GM23338 (cell line): ENCODE measurements at regions not wholly inside any gene's neighbourhood (a gene's known extent, or its start where the extent isn't known, plus 50 kb on each side); places are given as distances from the start of the nearest gene placed in this dataset.

Experiments
- CTCF ChIP-seq, 2 experiments: fragments of 200-600 bp in 1 of 2; sonication (generic) in 1 of 2; conservative IDR thresholded peaks; 2 replicates each; pipeline versions ENCODE4 v1.5.1 to v1.6.1; 2016 to 2017; ENCODE audit warnings: antibody characterized with exemption in 2 of 2, low read depth in 2 of 2, mild to moderate bottlenecking in 2 of 2, moderate library complexity in 1 of 2
- JUNB ChIP-seq: IDR thresholded peaks from one replicate; pipeline ENCODE4 v1.6.1; 2016; ENCODE audit warnings: antibody characterized with exemption; ENCODE audit not compliant: unreplicated experiment
- NANOG ChIP-seq: IDR thresholded peaks from 2 replicates; pipeline ENCODE4 v1.6.1; 2016; ENCODE audit warnings: antibody characterized with exemption, borderline replicate concordance
- POLR2AphosphoS5 ChIP-seq: IDR thresholded peaks from 2 replicates; pipeline ENCODE4 v1.6.1; 2016; ENCODE audit warnings: antibody characterized with exemption, low read depth
- REST ChIP-seq: IDR thresholded peaks from one replicate; pipeline ENCODE4 v1.6.1; 2018; ENCODE audit warnings: antibody characterized with exemption; ENCODE audit not compliant: unreplicated experiment
- ZNF114 ChIP-seq: fragments of 250-450 bp; sonication (Bioruptor Pico); IDR thresholded peaks from 2 replicates; pipeline ENCODE4 v1.5.0; 2020; ENCODE audit warnings: mild to moderate bottlenecking, moderate library complexity
- ZNF331 ChIP-seq: fragments of 250-450 bp; sonication (Bioruptor Pico); IDR thresholded peaks from 2 replicates; pipeline ENCODE4 v1.5.0; 2020; ENCODE audit warnings: low read depth, mild to moderate bottlenecking, moderate library complexity
- TF ChIP-seq, protein P1 (sequence below): fragments of 250-450 bp; sonication (Bioruptor Pico); IDR thresholded peaks from 2 replicates; pipeline ENCODE4 v1.5.0; 2020; ENCODE audit warnings: mild to moderate bottlenecking, moderate library complexity

DNA sequence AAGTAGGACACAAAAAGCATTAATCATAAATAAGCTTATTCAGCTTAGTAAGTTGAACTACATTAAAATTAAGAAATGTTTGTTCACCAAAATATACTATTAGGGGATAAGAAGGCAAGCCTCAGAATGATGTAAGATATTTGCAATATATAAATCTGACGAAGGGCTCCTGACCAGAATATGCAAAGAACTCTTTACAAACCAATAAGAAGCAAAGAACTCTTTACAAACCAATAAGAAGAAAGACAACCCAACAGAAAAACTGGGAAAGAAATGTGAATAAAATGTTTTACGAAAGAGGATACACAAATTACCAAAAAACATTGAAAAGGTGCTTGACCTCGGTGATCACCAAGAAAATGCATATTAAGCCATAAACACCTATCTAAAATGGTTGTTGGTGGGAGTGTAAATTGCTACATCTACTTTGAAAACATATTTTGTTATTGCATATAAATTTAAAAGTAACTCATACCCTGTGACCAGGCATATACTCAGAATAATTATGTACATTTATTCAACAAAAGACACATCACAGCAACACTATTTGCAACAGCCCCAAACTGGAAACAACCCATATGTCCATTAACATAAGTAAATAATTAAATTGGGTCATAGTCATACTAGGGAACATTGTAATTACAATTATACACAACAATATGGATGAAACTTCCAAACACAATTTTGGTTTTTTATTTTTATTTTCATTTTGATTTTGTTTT, 83.3 kb upstream of the CTBP2 start (continued):
- TF ChIP-seq, protein P1, sequence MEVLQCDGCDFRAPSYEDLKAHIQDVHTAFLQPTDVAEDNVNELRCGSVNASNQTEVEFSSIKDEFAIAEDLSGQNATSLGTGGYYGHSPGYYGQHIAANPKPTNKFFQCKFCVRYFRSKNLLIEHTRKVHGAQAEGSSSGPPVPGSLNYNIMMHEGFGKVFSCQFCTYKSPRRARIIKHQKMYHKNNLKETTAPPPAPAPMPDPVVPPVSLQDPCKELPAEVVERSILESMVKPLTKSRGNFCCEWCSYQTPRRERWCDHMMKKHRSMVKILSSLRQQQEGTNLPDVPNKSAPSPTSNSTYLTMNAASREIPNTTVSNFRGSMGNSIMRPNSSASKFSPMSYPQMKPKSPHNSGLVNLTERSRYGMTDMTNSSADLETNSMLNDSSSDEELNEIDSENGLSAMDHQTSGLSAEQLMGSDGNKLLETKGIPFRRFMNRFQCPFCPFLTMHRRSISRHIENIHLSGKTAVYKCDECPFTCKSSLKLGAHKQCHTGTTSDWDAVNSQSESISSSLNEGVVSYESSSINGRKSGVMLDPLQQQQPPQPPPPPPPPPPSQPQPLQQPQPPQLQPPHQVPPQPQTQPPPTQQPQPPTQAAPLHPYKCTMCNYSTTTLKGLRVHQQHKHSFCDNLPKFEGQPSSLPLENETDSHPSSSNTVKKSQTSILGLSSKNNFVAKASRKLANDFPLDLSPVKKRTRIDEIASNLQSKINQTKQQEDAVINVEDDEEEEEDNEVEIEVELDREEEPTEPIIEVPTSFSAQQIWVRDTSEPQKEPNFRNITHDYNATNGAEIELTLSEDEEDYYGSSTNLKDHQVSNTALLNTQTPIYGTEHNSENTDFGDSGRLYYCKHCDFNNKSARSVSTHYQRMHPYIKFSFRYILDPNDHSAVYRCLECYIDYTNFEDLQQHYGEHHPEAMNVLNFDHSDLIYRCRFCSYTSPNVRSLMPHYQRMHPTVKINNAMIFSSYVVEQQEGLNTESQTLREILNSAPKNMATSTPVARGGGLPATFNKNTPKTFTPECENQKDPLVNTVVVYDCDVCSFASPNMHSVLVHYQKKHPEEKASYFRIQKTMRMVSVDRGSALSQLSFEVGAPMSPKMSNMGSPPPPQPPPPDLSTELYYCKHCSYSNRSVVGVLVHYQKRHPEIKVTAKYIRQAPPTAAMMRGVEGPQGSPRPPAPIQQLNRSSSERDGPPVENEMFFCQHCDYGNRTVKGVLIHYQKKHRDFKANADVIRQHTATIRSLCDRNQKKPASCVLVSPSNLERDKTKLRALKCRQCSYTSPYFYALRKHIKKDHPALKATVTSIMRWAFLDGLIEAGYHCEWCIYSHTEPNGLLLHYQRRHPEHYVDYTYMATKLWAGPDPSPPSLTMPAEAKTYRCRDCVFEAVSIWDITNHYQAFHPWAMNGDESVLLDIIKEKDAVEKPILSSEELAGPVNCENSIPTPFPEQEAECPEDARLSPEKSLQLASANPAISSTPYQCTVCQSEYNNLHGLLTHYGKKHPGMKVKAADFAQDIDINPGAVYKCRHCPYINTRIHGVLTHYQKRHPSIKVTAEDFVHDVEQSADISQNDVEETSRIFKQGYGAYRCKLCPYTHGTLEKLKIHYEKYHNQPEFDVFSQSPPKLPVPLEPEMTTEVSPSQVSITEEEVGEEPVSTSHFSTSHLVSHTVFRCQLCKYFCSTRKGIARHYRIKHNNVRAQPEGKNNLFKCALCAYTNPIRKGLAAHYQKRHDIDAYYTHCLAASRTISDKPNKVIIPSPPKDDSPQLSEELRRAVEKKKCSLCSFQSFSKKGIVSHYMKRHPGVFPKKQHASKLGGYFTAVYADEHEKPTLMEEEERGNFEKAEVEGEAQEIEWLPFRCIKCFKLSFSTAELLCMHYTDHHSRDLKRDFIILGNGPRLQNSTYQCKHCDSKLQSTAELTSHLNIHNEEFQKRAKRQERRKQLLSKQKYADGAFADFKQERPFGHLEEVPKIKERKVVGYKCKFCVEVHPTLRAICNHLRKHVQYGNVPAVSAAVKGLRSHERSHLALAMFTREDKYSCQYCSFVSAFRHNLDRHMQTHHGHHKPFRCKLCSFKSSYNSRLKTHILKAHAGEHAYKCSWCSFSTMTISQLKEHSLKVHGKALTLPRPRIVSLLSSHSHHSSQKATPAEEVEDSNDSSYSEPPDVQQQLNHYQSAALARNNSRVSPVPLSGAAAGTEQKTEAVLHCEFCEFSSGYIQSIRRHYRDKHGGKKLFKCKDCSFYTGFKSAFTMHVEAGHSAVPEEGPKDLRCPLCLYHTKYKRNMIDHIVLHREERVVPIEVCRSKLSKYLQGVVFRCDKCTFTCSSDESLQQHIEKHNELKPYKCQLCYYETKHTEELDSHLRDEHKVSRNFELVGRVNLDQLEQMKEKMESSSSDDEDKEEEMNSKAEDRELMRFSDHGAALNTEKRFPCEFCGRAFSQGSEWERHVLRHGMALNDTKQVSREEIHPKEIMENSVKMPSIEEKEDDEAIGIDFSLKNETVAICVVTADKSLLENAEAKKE = no peak
- no peak for TF ChIP-seq CTCF (conservative IDR thresholded peaks at IDR 0.05; ENCODE audit: low read depth in 2 of 2)
- no peak for TF ChIP-seq NANOG
- no peak for TF ChIP-seq REST
- no peak for TF ChIP-seq ZNF331 (CRISPR knock-in tag)
- TF ChIP-seq POLR2AphosphoS5 = no peak
- TF ChIP-seq ZNF114 (CRISPR knock-in tag) = no peak
- no peak for TF ChIP-seq JUNB
